SK-N-SH treated with all-trans-retinoic acid at 6 μM for 48 hours (cell line): ENCODE measurements at regions not wholly inside any gene's neighbourhood (a gene's known extent, or its start where the extent isn't known, plus 50 kb on each side); places are given as distances from the start of the nearest gene placed in this dataset.

ENCODE experiments used
- ATAC-seq: fragments of 200-7000 bp; cut with Tn5 transposase; 3 replicates; pipeline ENCODE4 v1.9.1; 2020; ENCODE audit warnings: mild to moderate bottlenecking, moderate library complexity
- ARNTL ChIP-seq: fragments of 450-650 bp; formaldehyde crosslinking; IDR thresholded peaks from 2 replicates; pipeline ENCODE4 v1.5.0; 2020; ENCODE audit warnings: low read depth, mild to moderate bottlenecking, moderate library complexity, borderline replicate concordance
- BACH2 ChIP-seq: fragments of 250-450 bp; sonication (Bioruptor Pico); IDR thresholded peaks from 2 replicates; pipeline ENCODE4 v1.9.0; 2021; ENCODE audit warnings: mild to moderate bottlenecking, borderline replicate concordance
- CREB5 ChIP-seq: fragments of 250-450 bp; sonication (Bioruptor Pico); IDR thresholded peaks from 2 replicates; pipeline ENCODE4 v1.5.1; 2020; ENCODE audit warnings: low read depth, mild to moderate bottlenecking, moderate library complexity
- CSRNP3 ChIP-seq: fragments of 250-450 bp; sonication (Bioruptor Pico); IDR thresholded peaks from 2 replicates; pipeline ENCODE4 v1.5.1; 2021; ENCODE audit warnings: mild to moderate bottlenecking, moderate library complexity
- ESRRG ChIP-seq: fragments of 250-450 bp; sonication (Bioruptor Pico); IDR thresholded peaks from 2 replicates; pipeline ENCODE4 v1.6.1; 2021; ENCODE audit warnings: mild to moderate bottlenecking
- GLIS3 ChIP-seq: fragments of 250-450 bp; sonication (Bioruptor Pico); IDR thresholded peaks from 2 replicates; pipeline ENCODE4 v1.5.0; 2020; ENCODE audit warnings: mild to moderate bottlenecking, moderate library complexity
- ISL1 ChIP-seq: fragments of 250-450 bp; sonication (Bioruptor Pico); IDR thresholded peaks from 2 replicates; pipeline ENCODE4 v2.1.2; 2022; ENCODE audit warnings: mild to moderate bottlenecking, moderate library complexity
- OSR1 ChIP-seq: fragments of 250-450 bp; sonication (Bioruptor Pico); IDR thresholded peaks from 2 replicates; pipeline ENCODE4 v1.8.0; 2022; ENCODE audit warnings: moderate library complexity, mild to moderate bottlenecking, inconsistent platforms
- PATZ1 ChIP-seq: fragments of 250-450 bp; sonication (Bioruptor Pico); IDR thresholded peaks from 2 replicates; pipeline ENCODE4 v1.8.0; 2020; ENCODE audit warnings: mild to moderate bottlenecking, moderate library complexity, borderline replicate concordance
- POU6F1 ChIP-seq: fragments of 250-450 bp; sonication (Bioruptor Pico); IDR thresholded peaks from 2 replicates; pipeline ENCODE4 v1.8.0; 2021; ENCODE audit warnings: low read depth, mild to moderate bottlenecking, moderate library complexity, borderline replicate concordance
- PPARA ChIP-seq: fragments of 250-450 bp; sonication (Bioruptor Pico); IDR thresholded peaks from 2 replicates; pipeline ENCODE4 v1.5.0; 2020; ENCODE audit warnings: mild to moderate bottlenecking, borderline replicate concordance
- RARB ChIP-seq: fragments of 250-450 bp; sonication (Bioruptor Pico); IDR thresholded peaks from 2 replicates; pipeline ENCODE4 v1.8.0; 2021; ENCODE audit warnings: mild to moderate bottlenecking, moderate library complexity
- SNAI2 ChIP-seq: fragments of 250-450 bp; sonication (Bioruptor Pico); IDR thresholded peaks from 2 replicates; pipeline ENCODE4 v1.5.0; 2020; ENCODE audit warnings: mild to moderate bottlenecking, moderate library complexity
- TCF4 ChIP-seq: fragments of 250-450 bp; sonication (Bioruptor Pico); IDR thresholded peaks from 2 replicates; pipeline ENCODE4 v1.8.0; 2021; ENCODE audit warnings: mild to moderate bottlenecking, moderate library complexity, borderline replicate concordance
- TOX ChIP-seq: fragments of 250-450 bp; sonication (Bioruptor Pico); IDR thresholded peaks from 2 replicates; pipeline ENCODE4 v1.8.0; 2021; ENCODE audit warnings: mild to moderate bottlenecking, moderate library complexity, borderline replicate concordance
- TSHZ2 ChIP-seq: fragments of 250-450 bp; sonication (Bioruptor Pico); IDR thresholded peaks from 2 replicates; pipeline ENCODE4 v1.5.0; 2020; ENCODE audit warnings: mild to moderate bottlenecking, moderate library complexity
- ZC3H10 ChIP-seq: fragments of 250-450 bp; sonication (Bioruptor Pico); IDR thresholded peaks from 2 replicates; pipeline ENCODE4 v1.5.1; 2021; ENCODE audit warnings: mild to moderate bottlenecking, moderate library complexity
- ZFP3 ChIP-seq: fragments of 250-450 bp; sonication (Bioruptor Pico); IDR thresholded peaks from 2 replicates; pipeline ENCODE4 v1.5.0; 2020; ENCODE audit warnings: mild to moderate bottlenecking, moderate library complexity
- ZNF565 ChIP-seq: fragments of 450-650 bp; formaldehyde crosslinking; conservative IDR thresholded peaks from 2 replicates; pipeline ENCODE4 v1.5.0; 2020; ENCODE audit warnings: low read depth, mild to moderate bottlenecking, moderate library complexity
- ZNF70 ChIP-seq: fragments of 450-650 bp; formaldehyde crosslinking; IDR thresholded peaks from 2 replicates; pipeline ENCODE4 v1.5.0; 2020; ENCODE audit warnings: mild to moderate bottlenecking, moderate library complexity
- ZNF8 ChIP-seq: fragments of 450-650 bp; formaldehyde crosslinking; IDR thresholded peaks from 2 replicates; pipeline ENCODE4 v1.5.0; 2020; ENCODE audit warnings: mild to moderate bottlenecking, moderate library complexity

- TF ChIP-seq TSHZ2 (no peak), TCF4 (CRISPR knock-in tag) (no peak)
Measured at GRCh38 chr11:76724171-76724768, 53.7 kb upstream of the LRRC32 start (continued).

GRCh38 chr11:76728227-76728626 is 54.9 kb upstream of the TSKU start:
- TF ChIP-seq ZNF70 (CRISPR knock-in tag) (no peak), POU6F1 (CRISPR knock-in tag) (no peak), CREB5 (CRISPR knock-in tag) (no peak)
- ATAC-seq = no peak

GRCh38 chr11:76728778-76729177 is 54.4 kb upstream of the TSKU start:
- TF ChIP-seq BACH2 (CRISPR knock-in tag) (no peak), PATZ1 (CRISPR knock-in tag) (no peak), SNAI2 (CRISPR knock-in tag) (no peak), ZNF565 (CRISPR knock-in tag) (no peak), ZC3H10 (CRISPR knock-in tag) (no peak), POU6F1 (CRISPR knock-in tag) (no peak), CSRNP3 (CRISPR knock-in tag) (no peak), ESRRG (CRISPR knock-in tag) (no peak), ZNF8 (no peak), GLIS3 (no peak), TOX (CRISPR knock-in tag) (no peak), OSR1 (CRISPR knock-in tag) (no peak), ZNF70 (CRISPR knock-in tag) (no peak), ZFP3 (no peak), TSHZ2 (no peak), ARNTL (CRISPR knock-in tag) (no peak), RARB (no peak), PPARA (CRISPR knock-in tag) (no peak), ISL1 (CRISPR knock-in tag) (no peak), TCF4 (CRISPR knock-in tag) (no peak)
- TF ChIP-seq, all 23 proteins: peak for 0
- ATAC-seq = no peak
